HEK293 (cell line): ENCODE measurements at regions not wholly inside any gene's neighbourhood (a gene's known extent, or its start where the extent isn't known, plus 50 kb on each side); places are given as distances from the start of the nearest gene placed in this dataset.

Source experiments
- CTCF ChIA-PET: fragments of 350-600 bp; formaldehyde crosslinking; extraction: SDS; loops from one replicate; lab custom pipeline; 2021; ENCODE audit warnings: antibody characterized with exemption; lab: Yijun Ruan, JAX
- POLR2A ChIA-PET: fragments of 300-600 bp; formaldehyde crosslinking; extraction: SDS; loops from one replicate; lab custom pipeline; 2020; ENCODE audit warnings: antibody characterized with exemption, inconsistent platforms; lab: Yijun Ruan, JAX
- H3K27ac ChIP-seq: fragments of 200-500 bp; sonication (Bioruptor generic); 2 replicates; pipeline ENCODE4 v1.5.1; 2014; ENCODE audit warnings: low read depth, low read length, control low read depth, inconsistent platforms; ENCODE audit errors: extremely low read depth
- H3K36me3 ChIP-seq, 2 experiments: fragments of 200-500 bp in 1 of 2; sonication (Bioruptor generic) in 1 of 2; 1 replicate in 1 of 2; 2 replicates in 1 of 2; pipeline ENCODE4 v1.5.1; 2014 to 2017; ENCODE audit warnings: inconsistent platforms in 2 of 2, low read length in 2 of 2; ENCODE audit not compliant: control insufficient read depth in 2 of 2, insufficient read depth in 1 of 2
- H3K4me1 ChIP-seq: fragments of 200-500 bp; sonication (Bioruptor generic); 2 replicates; pipeline ENCODE4 v1.5.1; 2014; ENCODE audit warnings: mild to moderate bottlenecking, low read length, inconsistent platforms; ENCODE audit not compliant: control insufficient read depth, insufficient read depth
- H3K4me3 ChIP-seq: 2 replicates; pipeline ENCODE4 v1.5.1; 2011; ENCODE audit warnings: low read depth, mild to moderate bottlenecking, control low read depth, low read length, moderate library complexity
- H3K9me3 ChIP-seq: fragments of 200-500 bp; sonication (Bioruptor generic); 2 replicates; pipeline ENCODE4 v1.5.1; 2014; ENCODE audit warnings: low read depth, low read length, inconsistent platforms; ENCODE audit not compliant: control insufficient read depth, insufficient read depth
- IKZF3 ChIP-seq: fragments of 450-650 bp; IDR thresholded peaks from 2 replicates; pipeline ENCODE4 v1.5.0; 2018; ENCODE audit warnings: missing biosample characterization, mild to moderate bottlenecking, missing genetic modification characterization, moderate library complexity
- KLF10 ChIP-seq: fragments of 450-650 bp; IDR thresholded peaks from 2 replicates; pipeline ENCODE4 v1.5.1; 2018; ENCODE audit warnings: missing biosample characterization, mild to moderate bottlenecking, missing genetic modification characterization
- KLF8 ChIP-seq: fragments of 450-650 bp; formaldehyde crosslinking; IDR thresholded peaks from 2 replicates; pipeline ENCODE4 v1.5.1; 2016; ENCODE audit warnings: missing biosample characterization, missing genetic modification characterization
- MZF1 ChIP-seq: fragments of 450-650 bp; formaldehyde crosslinking; IDR thresholded peaks from 2 replicates; pipeline ENCODE4 v1.5.1; 2017; ENCODE audit warnings: missing biosample characterization, missing genetic modification characterization, borderline replicate concordance
- ZNF157 ChIP-seq: fragments of 450-650 bp; formaldehyde crosslinking; IDR thresholded peaks from 2 replicates; pipeline ENCODE4 v1.5.1; 2016; ENCODE audit warnings: missing biosample characterization, missing genetic modification characterization
- ZNF23 ChIP-seq: fragments of 450-650 bp; formaldehyde crosslinking; IDR thresholded peaks from 2 replicates; pipeline ENCODE4 v1.5.1; 2016; ENCODE audit warnings: missing biosample characterization, missing genetic modification characterization, borderline replicate concordance
- ZNF24 ChIP-seq: fragments of 450-650 bp; formaldehyde crosslinking; IDR thresholded peaks from 2 replicates; pipeline ENCODE4 v1.5.1; 2016; ENCODE audit warnings: missing biosample characterization, missing genetic modification characterization
- ZNF266 ChIP-seq: fragments of 450-650 bp; formaldehyde crosslinking; IDR thresholded peaks from 2 replicates; pipeline ENCODE4 v1.5.1; 2016; ENCODE audit warnings: missing biosample characterization, missing genetic modification characterization, low read depth
- ZNF707 ChIP-seq: fragments of 450-650 bp; formaldehyde crosslinking; IDR thresholded peaks from 2 replicates; pipeline ENCODE4 v1.5.1; 2016; ENCODE audit warnings: missing biosample characterization, missing genetic modification characterization
- ZNF843 ChIP-seq: fragments of 450-650 bp; formaldehyde crosslinking; IDR thresholded peaks from 2 replicates; pipeline ENCODE4 v1.5.1; 2016; ENCODE audit warnings: missing biosample characterization, missing genetic modification characterization
- ZSCAN16 ChIP-seq: fragments of 450-650 bp; formaldehyde crosslinking; IDR thresholded peaks from 2 replicates; pipeline ENCODE4 v1.5.1; 2016; ENCODE audit warnings: missing biosample characterization, missing genetic modification characterization
- TF ChIP-seq, protein P1 (sequence below): fragments of 450-650 bp; formaldehyde crosslinking; IDR thresholded peaks from 2 replicates; pipeline ENCODE4 v1.5.1; 2017; ENCODE audit warnings: missing biosample characterization, mild to moderate bottlenecking, missing genetic modification characterization, moderate library complexity
- TF ChIP-seq, protein P2 (sequence below): fragments of 450-650 bp; formaldehyde crosslinking; IDR thresholded peaks from 2 replicates; pipeline ENCODE4 v1.5.1; 2016; ENCODE audit warnings: missing biosample characterization, missing genetic modification characterization
- TF ChIP-seq, protein P3 (sequence below): fragments of 450-650 bp; formaldehyde crosslinking; conservative IDR thresholded peaks from 2 replicates; pipeline ENCODE4 v1.5.1; 2016; ENCODE audit warnings: low read depth, missing biosample characterization, missing genetic modification characterization
- TF ChIP-seq, protein P4 (sequence below): fragments of 450-650 bp; formaldehyde crosslinking; IDR thresholded peaks from 2 replicates; pipeline ENCODE4 v1.5.1; 2017; ENCODE audit warnings: missing biosample characterization, missing genetic modification characterization
- TF ChIP-seq, protein P5 (sequence below): fragments of 450-650 bp; formaldehyde crosslinking; IDR thresholded peaks from 2 replicates; pipeline ENCODE4 v1.5.1; 2016; ENCODE audit warnings: missing biosample characterization, missing genetic modification characterization
- TF ChIP-seq, protein P6 (sequence below): fragments of 450-650 bp; formaldehyde crosslinking; conservative IDR thresholded peaks from 2 replicates; pipeline ENCODE4 v1.5.1; 2016; ENCODE audit warnings: low read depth, missing biosample characterization, missing genetic modification characterization
- TF ChIP-seq, protein P7 (sequence below): fragments of 450-650 bp; formaldehyde crosslinking; IDR thresholded peaks from 2 replicates; pipeline ENCODE4 v1.5.1; 2016; ENCODE audit warnings: missing biosample characterization, missing genetic modification characterization

DNA sequence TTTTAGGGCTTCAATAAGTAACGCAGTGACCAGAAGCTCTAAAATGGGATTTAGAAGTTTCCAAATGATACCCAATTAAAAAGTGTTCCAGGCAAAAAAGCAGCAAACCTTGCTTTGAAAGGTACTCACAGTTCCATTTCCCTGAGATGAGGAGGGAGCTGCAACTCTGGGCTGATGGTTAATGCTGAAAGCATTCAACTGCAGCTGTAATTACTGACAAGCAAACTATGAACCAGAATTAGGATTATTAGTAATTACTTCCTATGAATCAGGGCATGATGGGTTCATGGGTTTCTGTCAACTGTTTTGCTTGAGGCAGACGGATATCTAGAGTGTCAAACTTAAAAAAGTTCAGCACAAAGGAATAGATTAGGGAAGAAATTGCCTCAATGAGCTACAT lies 357.4 kb downstream of the STIM2 start:
- H3K4me3 ChIP-seq: no peak overlapping the region
- H3K27ac ChIP-seq: no peak overlapping the region
- no peaks in the 10 kb centered on the region for H3K4me1 ChIP-seq
- POLR2A ChIA-PET: no interaction called here
- CTCF ChIA-PET: no interaction called here
- no peaks in the 10 kb centered on the region for H3K36me3 ChIP-seq
- no peaks in the 10 kb centered on the region for H3K9me3 ChIP-seq
- TF ChIP-seq, protein P1, sequence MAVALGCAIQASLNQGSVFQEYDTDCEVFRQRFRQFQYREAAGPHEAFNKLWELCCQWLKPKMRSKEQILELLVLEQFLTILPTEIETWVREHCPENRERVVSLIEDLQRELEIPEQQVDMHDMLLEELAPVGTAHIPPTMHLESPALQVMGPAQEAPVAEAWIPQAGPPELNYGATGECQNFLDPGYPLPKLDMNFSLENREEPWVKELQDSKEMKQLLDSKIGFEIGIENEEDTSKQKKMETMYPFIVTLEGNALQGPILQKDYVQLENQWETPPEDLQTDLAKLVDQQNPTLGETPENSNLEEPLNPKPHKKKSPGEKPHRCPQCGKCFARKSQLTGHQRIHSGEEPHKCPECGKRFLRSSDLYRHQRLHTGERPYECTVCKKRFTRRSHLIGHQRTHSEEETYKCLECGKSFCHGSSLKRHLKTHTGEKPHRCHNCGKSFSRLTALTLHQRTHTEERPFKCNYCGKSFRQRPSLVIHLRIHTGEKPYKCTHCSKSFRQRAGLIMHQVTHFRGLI (tag by site-specific recombination): no peak
- TF ChIP-seq ZNF843 (no peak), KLF10 (tag by site-specific recombination) (no peak), ZNF157 (tag by site-specific recombination) (no peak), ZNF266 (no peak), MZF1 (no peak), ZNF23 (tag by site-specific recombination) (no peak), ZNF707 (tag by site-specific recombination) (no peak), ZSCAN16 (no peak), ZNF24 (no peak), KLF8 (no peak), IKZF3 (no peak)
- TF ChIP-seq, protein P2, sequence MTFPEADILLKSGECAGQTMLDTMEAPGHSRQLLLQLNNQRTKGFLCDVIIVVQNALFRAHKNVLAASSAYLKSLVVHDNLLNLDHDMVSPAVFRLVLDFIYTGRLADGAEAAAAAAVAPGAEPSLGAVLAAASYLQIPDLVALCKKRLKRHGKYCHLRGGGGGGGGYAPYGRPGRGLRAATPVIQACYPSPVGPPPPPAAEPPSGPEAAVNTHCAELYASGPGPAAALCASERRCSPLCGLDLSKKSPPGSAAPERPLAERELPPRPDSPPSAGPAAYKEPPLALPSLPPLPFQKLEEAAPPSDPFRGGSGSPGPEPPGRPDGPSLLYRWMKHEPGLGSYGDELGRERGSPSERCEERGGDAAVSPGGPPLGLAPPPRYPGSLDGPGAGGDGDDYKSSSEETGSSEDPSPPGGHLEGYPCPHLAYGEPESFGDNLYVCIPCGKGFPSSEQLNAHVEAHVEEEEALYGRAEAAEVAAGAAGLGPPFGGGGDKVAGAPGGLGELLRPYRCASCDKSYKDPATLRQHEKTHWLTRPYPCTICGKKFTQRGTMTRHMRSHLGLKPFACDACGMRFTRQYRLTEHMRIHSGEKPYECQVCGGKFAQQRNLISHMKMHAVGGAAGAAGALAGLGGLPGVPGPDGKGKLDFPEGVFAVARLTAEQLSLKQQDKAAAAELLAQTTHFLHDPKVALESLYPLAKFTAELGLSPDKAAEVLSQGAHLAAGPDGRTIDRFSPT: no peak
- TF ChIP-seq, protein P3, sequence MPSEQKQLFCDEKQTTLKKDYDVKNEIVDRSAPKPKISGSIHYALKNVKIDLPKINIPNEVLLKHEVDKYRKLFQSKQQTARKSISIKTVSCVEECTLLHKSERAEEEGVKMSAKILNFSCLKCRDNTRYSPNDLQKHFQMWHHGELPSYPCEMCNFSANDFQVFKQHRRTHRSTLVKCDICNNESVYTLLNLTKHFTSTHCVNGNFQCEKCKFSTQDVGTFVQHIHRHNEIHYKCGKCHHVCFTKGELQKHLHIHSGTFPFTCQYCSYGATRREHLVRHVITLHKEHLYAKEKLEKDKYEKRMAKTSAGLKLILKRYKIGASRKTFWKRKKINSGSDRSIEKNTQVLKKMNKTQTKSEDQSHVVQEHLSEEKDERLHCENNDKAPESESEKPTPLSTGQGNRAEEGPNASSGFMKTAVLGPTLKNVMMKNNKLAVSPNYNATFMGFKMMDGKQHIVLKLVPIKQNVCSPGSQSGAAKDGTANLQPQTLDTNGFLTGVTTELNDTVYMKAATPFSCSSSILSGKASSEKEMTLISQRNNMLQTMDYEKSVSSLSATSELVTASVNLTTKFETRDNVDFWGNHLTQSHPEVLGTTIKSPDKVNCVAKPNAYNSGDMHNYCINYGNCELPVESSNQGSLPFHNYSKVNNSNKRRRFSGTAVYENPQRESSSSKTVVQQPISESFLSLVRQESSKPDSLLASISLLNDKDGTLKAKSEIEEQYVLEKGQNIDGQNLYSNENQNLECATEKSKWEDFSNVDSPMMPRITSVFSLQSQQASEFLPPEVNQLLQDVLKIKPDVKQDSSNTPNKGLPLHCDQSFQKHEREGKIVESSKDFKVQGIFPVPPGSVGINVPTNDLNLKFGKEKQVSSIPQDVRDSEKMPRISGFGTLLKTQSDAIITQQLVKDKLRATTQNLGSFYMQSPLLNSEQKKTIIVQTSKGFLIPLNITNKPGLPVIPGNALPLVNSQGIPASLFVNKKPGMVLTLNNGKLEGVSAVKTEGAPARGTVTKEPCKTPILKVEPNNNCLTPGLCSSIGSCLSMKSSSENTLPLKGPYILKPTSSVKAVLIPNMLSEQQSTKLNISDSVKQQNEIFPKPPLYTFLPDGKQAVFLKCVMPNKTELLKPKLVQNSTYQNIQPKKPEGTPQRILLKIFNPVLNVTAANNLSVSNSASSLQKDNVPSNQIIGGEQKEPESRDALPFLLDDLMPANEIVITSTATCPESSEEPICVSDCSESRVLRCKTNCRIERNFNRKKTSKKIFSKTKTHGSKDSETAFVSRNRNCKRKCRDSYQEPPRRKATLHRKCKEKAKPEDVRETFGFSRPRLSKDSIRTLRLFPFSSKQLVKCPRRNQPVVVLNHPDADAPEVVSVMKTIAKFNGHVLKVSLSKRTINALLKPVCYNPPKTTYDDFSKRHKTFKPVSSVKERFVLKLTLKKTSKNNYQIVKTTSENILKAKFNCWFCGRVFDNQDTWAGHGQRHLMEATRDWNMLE (tag by site-specific recombination): no peak
- TF ChIP-seq, protein P4, sequence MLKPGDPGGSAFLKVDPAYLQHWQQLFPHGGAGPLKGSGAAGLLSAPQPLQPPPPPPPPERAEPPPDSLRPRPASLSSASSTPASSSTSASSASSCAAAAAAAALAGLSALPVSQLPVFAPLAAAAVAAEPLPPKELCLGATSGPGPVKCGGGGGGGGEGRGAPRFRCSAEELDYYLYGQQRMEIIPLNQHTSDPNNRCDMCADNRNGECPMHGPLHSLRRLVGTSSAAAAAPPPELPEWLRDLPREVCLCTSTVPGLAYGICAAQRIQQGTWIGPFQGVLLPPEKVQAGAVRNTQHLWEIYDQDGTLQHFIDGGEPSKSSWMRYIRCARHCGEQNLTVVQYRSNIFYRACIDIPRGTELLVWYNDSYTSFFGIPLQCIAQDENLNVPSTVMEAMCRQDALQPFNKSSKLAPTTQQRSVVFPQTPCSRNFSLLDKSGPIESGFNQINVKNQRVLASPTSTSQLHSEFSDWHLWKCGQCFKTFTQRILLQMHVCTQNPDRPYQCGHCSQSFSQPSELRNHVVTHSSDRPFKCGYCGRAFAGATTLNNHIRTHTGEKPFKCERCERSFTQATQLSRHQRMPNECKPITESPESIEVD: no peak
- TF ChIP-seq, protein P5, sequence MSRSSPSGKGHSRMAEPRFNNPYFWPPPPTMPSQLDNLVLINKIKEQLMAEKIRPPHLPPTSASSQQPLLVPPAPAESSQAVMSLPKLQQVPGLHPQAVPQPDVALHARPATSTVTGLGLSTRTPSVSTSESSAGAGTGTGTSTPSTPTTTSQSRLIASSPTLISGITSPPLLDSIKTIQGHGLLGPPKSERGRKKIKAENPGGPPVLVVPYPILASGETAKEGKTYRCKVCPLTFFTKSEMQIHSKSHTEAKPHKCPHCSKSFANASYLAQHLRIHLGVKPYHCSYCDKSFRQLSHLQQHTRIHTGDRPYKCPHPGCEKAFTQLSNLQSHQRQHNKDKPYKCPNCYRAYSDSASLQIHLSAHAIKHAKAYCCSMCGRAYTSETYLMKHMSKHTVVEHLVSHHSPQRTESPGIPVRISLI (tag by site-specific recombination): no peak
- TF ChIP-seq, protein P6, sequence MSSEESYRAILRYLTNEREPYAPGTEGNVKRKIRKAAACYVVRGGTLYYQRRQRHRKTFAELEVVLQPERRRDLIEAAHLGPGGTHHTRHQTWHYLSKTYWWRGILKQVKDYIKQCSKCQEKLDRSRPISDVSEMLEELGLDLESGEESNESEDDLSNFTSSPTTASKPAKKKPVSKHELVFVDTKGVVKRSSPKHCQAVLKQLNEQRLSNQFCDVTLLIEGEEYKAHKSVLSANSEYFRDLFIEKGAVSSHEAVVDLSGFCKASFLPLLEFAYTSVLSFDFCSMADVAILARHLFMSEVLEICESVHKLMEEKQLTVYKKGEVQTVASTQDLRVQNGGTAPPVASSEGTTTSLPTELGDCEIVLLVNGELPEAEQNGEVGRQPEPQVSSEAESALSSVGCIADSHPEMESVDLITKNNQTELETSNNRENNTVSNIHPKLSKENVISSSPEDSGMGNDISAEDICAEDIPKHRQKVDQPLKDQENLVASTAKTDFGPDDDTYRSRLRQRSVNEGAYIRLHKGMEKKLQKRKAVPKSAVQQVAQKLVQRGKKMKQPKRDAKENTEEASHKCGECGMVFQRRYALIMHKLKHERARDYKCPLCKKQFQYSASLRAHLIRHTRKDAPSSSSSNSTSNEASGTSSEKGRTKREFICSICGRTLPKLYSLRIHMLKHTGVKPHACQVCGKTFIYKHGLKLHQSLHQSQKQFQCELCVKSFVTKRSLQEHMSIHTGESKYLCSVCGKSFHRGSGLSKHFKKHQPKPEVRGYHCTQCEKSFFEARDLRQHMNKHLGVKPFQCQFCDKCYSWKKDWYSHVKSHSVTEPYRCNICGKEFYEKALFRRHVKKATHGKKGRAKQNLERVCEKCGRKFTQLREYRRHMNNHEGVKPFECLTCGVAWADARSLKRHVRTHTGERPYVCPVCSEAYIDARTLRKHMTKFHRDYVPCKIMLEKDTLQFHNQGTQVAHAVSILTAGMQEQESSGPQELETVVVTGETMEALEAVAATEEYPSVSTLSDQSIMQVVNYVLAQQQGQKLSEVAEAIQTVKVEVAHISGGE (tag by site-specific recombination): no peak
- TF ChIP-seq, protein P7, sequence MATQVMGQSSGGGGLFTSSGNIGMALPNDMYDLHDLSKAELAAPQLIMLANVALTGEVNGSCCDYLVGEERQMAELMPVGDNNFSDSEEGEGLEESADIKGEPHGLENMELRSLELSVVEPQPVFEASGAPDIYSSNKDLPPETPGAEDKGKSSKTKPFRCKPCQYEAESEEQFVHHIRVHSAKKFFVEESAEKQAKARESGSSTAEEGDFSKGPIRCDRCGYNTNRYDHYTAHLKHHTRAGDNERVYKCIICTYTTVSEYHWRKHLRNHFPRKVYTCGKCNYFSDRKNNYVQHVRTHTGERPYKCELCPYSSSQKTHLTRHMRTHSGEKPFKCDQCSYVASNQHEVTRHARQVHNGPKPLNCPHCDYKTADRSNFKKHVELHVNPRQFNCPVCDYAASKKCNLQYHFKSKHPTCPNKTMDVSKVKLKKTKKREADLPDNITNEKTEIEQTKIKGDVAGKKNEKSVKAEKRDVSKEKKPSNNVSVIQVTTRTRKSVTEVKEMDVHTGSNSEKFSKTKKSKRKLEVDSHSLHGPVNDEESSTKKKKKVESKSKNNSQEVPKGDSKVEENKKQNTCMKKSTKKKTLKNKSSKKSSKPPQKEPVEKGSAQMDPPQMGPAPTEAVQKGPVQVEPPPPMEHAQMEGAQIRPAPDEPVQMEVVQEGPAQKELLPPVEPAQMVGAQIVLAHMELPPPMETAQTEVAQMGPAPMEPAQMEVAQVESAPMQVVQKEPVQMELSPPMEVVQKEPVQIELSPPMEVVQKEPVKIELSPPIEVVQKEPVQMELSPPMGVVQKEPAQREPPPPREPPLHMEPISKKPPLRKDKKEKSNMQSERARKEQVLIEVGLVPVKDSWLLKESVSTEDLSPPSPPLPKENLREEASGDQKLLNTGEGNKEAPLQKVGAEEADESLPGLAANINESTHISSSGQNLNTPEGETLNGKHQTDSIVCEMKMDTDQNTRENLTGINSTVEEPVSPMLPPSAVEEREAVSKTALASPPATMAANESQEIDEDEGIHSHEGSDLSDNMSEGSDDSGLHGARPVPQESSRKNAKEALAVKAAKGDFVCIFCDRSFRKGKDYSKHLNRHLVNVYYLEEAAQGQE: no peak
